ENCODE measurements at regions not wholly inside any gene's neighbourhood (a gene's known extent, or its start where the extent isn't known, plus 50 kb on each side); places are given as distances from the start of the nearest gene placed in this dataset.

- DNase-seq (ENCODE audit: low spot score): no peak
Observed at GRCh38 chr2:10985901-10986535, 74.3 kb downstream of the KCNF1 start.

DNA sequence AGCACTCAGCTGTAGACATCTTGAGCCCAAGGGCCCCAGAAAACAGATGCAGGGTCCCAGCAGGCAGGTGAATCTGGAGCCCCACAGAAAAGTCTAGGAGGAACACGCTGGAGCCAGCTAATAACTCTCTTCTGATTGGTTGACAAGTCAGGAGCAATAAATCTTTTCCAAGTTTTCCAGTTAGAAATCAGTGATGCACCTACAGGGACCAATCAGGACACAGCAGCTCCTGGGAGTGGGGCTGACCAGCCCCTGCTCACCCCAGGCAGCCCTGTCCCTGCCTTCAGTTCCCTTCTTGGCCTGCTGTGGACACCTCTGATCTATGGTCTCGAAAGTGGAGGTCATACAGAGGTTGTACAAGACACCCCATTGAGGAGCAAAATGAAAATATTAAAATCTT lies 75.7 kb downstream of the KCNF1 start:
- DNase-seq (ENCODE audit: low spot score): no peak

DNA sequence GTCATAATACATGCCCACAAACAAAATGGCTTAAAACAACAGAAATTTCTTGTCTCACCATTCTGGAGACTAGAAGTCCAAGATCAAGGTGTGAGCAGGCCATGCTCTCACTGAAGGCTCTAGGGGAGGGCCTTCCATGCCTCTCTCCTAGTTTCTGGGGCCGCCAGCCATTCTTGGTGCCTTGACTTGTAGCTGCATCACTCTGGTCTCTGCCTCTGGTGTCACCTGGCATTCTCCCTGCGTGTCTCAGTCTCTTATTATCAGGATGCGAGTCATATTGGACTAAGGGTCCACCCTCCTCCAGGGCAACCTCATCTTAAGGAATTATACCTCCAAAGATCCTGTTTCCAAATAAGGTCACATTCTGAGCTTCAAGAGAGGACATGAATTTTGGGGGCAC lies 76.1 kb downstream of the KCNF1 start:
- DNase-seq (ENCODE audit: low spot score): no peak

GRCh38 chr2:10989151-10989550 lies 77.4 kb downstream of the KCNF1 start:
- DNase-seq (ENCODE audit: low spot score): no peak

DNA sequence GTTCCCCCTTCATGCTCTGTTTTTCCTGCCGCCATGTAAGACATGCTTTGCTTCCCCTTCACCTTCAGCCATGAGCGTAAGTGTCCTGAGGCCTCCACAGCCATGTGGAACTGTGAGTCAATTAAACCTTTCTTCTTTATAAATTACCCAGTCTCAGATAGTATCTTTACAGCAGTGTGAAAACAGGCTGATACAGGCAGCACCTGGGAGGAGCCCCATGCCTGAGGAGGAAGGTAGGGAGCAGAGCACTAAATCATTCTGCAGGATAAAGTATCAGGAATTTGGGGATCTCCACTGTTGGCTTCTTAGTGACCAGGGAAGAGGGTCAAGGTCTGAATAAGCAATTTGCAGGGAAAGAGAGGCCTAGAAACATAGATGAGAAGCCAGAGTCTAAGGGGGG lies 78.0 kb downstream of the KCNF1 start:
- DNase-seq (ENCODE audit: low spot score): no peak

- DNase-seq (ENCODE audit: low spot score): no peak
Observed at GRCh38 chr2:10990561-10991111, 78.9 kb downstream of the KCNF1 start.

DNA sequence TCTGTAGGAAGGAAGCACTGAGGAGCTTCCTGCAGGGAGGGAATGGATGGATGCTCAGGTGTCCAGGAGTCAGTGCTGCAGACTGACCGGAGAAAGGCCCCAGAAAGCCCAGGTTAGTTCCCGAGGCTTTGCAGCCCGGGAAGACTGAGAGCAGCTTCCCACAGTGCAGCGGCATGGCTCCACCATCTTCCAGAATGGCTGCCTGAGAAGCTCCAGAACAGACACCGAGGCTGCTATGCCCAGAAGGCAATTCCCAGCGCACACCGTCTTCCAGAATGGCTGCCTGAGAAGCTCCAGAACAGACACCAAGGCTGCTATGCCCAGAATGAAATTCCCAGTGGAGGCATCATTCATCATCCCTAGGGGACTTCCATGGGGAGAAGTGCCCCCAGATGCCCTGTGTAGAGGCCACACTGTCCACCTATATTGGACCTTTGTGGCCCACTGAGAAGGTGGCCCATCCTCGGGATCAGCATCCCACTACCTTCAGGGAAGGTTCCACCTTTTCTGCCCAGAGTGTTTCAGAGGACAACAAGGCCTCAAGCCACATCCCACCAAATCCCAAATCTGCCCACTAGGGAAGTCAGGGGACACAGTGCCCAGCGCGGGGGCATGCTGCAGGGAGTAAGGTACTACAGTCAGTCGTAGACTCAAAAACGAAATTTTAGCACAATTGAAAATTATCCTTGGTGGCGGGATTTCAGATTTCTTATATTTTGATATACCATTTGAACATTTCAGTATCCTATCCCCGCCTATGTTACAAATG lies 80.5 kb downstream of the KCNF1 start:
- DNase-seq (ENCODE audit: low spot score): no peak

GRCh38 chr2:10993001-10993481 lies 81.3 kb downstream of the KCNF1 start:
- DNase-seq (ENCODE audit: low spot score): no peak

- DNase-seq (ENCODE audit: low spot score): no peak
Observed at GRCh38 chr2:10995366-10995970, 83.7 kb downstream of the KCNF1 start.

GRCh38 chr2:11004199-11004598 lies 92.5 kb downstream of the KCNF1 start:
- peak; percentile 79 for DNase-seq (ENCODE audit: low spot score)

DNA sequence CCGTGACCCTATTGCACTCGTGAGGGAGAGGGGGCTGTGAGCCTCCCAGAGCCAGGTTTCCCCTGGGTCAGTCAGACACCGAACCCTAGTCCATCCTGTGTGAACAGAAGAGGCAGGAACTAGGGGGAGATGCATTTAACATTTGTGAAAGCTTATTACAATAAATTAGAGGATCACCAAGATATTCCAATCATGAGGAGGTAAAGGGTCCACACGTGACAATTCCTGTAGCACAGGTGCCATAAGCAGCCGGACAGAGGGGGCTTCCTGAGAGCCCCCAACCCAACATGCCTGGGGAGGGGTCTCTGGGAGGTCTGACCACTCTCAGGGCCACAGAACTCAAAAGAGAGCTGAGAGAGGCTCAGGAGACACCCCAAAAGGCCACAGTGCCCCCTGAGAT lies 93.3 kb downstream of the KCNF1 start:
- no peak for DNase-seq (ENCODE audit: low spot score)

GRCh38 chr2:11006191-11006590 lies 94.5 kb downstream of the KCNF1 start:
- no peak for DNase-seq (ENCODE audit: low spot score)

GRCh38 chr2:11007331-11008264 lies 95.9 kb downstream of the KCNF1 start:
- no peak for DNase-seq (ENCODE audit: low spot score)

- DNase-seq (ENCODE audit: low spot score): no peak
Observed at GRCh38 chr2:11008773-11009172, 97.0 kb downstream of the KCNF1 start.

DNA sequence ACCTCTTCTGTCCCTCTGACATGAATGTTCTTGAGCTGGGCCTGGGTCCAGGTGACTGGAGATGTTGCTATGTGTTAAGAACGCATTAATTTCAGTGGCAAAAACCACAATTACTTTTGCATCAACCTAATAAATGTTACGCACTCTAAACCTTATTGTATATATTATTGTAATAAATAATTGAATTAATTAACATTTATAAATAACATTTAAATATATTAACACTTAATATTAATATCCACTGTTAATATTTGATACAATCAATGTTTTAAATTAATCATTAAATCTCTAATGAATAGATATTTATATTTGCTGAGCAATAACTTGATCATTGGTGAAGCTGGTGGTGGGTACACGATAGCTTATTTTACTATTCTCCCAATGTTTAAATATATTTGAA lies 97.4 kb downstream of the KCNF1 start:
- no peak for DNase-seq (ENCODE audit: low spot score)

DNA sequence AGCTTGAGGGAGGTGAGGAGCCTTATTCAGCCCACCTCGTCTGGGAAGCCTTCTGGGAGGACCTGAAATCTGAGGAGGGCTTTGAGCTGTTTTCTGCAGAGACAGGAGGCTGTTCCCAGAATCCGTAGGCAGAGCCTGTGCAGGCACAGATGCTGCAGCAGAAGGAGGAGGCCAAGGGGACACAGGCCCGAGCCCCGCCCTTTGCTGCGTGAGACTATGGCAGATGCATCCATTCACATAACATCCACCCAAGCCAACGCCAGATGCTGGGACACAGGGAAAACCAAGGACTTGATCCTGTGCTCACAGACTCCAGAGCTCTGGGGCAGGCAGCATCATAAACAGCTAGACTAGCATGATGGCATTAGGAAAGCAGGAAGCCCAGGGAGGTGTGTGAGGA lies 98.2 kb downstream of the KCNF1 start:
- DNase-seq (ENCODE audit: low spot score): no peak

DNA sequence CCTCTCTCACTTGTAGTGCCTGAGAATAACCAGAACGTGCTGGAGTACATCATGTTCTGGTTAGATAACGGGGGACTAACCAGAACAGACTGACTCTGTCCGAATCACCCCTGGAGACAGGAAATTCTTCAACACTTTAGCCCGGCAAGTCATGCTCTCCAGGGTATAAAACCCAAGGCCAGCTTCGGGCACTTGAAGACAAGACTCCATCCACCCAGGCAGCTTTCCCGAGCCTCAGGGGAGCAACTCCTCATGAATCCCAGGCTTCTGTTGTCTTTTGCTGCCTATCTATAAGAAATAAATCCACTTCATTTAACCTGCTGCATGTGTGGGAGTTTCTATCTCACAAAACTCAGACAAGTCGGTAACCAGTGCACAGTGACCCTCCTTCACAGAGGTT lies 99.6 kb downstream of the KCNF1 start:
- no peak for DNase-seq (ENCODE audit: low spot score)

- DNase-seq (ENCODE audit: low spot score): no peak
Observed at GRCh38 chr2:11012131-11012693, 100.5 kb downstream of the KCNF1 start.

GRCh38 chr2:11013196-11013595 lies 101.5 kb downstream of the KCNF1 start:
- no peak for DNase-seq (ENCODE audit: low spot score)

DNA sequence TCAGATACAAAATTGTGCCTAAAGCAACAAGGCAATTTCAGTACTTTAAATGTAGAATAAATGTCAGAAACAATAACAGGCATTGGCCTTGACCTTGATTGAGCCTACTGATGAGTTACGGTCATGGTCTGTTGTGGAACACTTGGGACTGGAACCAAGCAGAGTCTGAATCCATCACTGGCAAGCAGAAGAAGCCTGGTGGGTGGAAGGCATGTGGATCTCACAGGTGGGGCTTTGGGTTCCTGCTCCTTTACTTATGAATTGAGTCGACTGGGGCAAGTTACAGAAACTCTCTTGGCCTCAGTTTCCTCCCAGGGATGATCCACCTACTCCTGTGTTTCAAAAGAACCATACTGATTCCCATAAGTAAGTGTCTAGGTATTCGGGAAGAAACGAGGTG lies 102.3 kb downstream of the KCNF1 start:
- no peak for DNase-seq (ENCODE audit: low spot score)

- no peak for DNase-seq (ENCODE audit: low spot score)
Observed at GRCh38 chr2:11016735-11017388, 105.1 kb downstream of the KCNF1 start.

Data from COLO829 (cell line).